LNCAP (cell line): ENCODE measurements at regions not wholly inside any gene's neighbourhood (a gene's known extent, or its start where the extent isn't known, plus 50 kb on each side); places are given as distances from the start of the nearest gene placed in this dataset.

Source experiments
- CTCF ChIP-seq: fragments of 450-650 bp; IDR thresholded peaks from 2 replicates; pipeline ENCODE4 v1.5.1; 2017; ENCODE audit warnings: mild to moderate bottlenecking

- no peak for TF ChIP-seq CTCF
These were observed 126.4 kb downstream of the TMEM17 start for GRCh38 chr2:62379566-62379965.

GRCh38 chr2:62375113-62375420 is 130.9 kb downstream of the TMEM17 start:
- no peak for TF ChIP-seq CTCF

GRCh38 chr2:62374301-62375112 is 131.5 kb downstream of the TMEM17 start:
- TF ChIP-seq CTCF: no peak

DNA sequence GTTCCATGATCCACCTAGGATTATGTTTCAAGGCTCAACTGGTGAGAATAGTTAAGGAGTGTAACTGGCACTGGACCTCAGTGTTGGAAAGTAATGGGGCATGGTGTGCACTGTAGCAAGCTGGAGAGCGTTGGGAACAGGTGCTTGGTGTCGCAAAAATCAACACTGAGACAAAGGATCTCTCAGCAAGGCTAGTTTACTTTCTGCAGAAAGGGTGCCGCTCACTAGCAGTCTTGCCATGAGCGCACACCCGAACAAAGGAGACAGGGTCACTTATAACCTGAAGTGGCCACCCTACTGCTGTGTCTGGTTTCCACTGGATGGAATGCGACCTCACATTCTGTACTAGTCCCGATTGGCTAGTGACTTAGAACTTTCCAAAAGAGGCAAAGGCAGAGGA is 133.2 kb downstream of the TMEM17 start:
- no peak for TF ChIP-seq CTCF

DNA sequence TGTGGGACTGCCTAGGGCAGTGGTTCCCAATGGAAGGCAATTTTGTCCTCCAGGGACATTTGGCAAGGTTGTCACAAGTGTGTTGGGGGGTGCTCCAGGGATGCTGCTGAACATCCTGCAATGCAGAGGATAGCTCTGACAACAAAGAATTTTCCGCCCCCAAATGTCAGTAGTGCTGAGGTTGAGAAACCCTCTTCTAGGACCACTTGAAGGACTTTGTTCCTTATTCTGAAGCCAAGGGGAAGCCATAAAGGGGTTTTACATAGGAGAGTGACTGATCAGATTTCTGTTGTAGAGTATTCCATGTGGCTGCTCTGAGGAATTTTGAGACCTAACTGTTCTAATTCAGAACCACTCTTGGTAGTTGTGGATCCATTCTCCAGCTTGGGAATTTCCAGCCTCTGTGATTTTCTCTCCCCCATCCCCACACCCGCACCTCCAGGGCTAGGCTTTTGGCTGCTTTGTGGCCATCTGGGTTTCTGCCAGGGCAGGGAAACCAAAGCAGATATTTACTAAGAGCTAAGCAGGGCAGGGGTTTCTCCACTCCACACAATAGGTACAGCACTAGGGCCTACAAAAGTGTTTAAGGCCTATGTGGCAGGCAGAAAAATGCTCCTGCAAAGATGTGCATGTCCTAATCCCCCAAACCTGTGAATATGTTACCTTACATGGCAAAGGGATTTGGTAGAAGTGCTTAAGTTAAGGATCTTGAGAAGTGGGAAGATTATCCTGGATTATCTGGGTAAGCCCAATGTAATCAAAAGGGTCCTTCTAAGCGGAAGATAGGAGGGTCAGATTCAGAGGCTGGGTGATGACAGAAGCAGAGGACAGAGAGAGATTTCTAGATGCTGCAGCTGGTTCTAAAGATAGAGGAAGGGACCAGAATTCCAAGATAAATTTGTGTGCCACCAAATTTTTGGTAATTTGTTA is 135.4 kb downstream of the TMEM17 start:
- TF ChIP-seq CTCF: no peak

DNA sequence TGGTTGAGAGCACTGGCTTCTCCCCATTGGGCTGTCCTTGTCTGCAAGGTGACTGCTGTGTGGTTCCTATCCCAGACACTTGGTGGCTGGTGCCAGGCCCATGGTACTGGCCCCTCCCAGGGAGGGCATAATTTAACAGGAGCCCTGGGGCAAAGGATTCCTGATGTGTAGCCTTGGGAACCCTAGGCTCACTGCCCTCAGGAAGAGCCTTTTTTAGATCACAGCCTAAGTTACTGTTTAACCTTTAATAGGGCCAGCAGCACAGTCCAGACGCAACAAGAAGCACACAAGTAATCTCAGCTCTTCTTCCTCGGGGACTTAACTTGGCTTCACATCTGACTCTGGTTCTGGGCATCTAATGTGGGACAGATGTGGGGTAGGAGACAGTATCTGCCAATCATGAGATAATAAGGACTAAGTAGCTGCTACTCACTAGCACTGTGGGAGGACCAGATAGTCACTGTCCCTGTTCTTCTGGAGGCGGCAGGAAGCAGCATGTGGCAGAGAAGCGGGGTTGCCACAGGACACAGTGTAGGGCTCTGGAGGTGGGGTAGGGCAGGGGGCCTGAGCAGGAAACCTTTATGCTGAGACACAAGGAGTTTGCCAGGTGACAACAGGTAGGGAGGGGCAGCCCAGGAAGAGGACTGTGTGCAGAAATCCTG is 136.3 kb downstream of the TMEM17 start:
- TF ChIP-seq CTCF: no peak

DNA sequence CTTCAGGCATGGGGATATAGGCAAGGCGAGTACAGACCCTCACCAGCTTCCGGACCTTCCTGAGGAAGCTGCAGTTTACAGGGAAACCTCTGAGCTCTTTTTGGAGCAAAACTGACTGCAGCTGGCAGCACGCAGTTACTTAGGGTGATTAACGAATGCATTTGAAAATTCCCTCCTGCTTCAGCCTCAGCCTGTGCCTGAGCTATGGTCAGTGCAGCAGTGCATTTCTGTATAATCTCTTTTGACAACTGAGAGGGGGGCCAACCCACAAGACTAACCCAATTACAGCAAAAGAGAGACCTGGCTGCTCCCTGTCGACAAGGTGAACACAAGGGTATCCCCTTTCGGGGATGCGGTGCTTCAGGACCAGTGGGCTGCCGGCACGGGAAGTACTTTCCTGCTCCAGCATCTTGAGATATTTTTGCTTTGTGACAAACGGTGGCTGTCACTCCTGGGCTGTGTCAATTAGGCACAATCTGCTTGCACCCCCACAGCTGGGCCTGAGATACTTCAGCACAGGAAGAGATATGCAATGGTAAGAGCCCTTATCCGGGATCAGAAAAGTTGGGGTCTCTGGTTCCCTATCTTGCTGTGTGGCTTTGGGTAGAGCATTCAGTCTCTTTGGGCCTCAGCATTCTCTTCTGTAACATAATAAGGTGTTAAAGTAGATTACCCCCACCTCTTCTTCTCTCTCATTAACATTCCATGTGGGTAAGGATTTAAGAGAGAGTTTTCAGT is 141.0 kb downstream of the TMEM17 start:
- TF ChIP-seq CTCF: no peak
